ENCODE measurements at regions not wholly inside any gene's neighbourhood (a gene's known extent, or its start where the extent isn't known, plus 50 kb on each side); places are given as distances from the start of the nearest gene placed in this dataset.
"Not testable (repeated sequence)": the region's sequence is repeated elsewhere in the genome, so short reads cannot be mapped to it uniquely, and the experiment has no call there.

GRCh38 chr3:17820704-17821103 is 78.3 kb upstream of the TBC1D5 start:
- DNase-seq: peak; percentile 18

- no peak for DNase-seq
Measured at GRCh38 chr3:17820275-17820674, 77.8 kb upstream of the TBC1D5 start.

GRCh38 chr3:17817973-17818372 is 75.5 kb upstream of the TBC1D5 start:
- DNase-seq: not testable (repeated sequence)

- no peak for DNase-seq
Measured at GRCh38 chr3:17817545-17817944, 75.1 kb upstream of the TBC1D5 start.

GRCh38 chr3:17816839-17817238 is 74.4 kb upstream of the TBC1D5 start:
- not testable (repeated sequence) for DNase-seq

GRCh38 chr3:17812328-17812727 is 69.9 kb upstream of the TBC1D5 start:
- DNase-seq: not testable (repeated sequence)

GRCh38 chr3:17811646-17812045 is 69.2 kb upstream of the TBC1D5 start:
- peak; percentile 47 for DNase-seq

- DNase-seq: peak; percentile 67
Measured at GRCh38 chr3:17810759-17811158, 68.3 kb upstream of the TBC1D5 start.

GRCh38 chr3:17808994-17809393 is 66.6 kb upstream of the TBC1D5 start:
- DNase-seq: peak; percentile 58

GRCh38 chr3:17806876-17807275 is 64.4 kb upstream of the TBC1D5 start:
- no peak for DNase-seq

GRCh38 chr3:17806201-17806600 is 63.8 kb upstream of the TBC1D5 start:
- no peak for DNase-seq

GRCh38 chr3:17805461-17805940 is 63.1 kb upstream of the TBC1D5 start:
- DNase-seq: no peak

- DNase-seq: no peak
Measured at GRCh38 chr3:17802950-17803349, 60.5 kb upstream of the TBC1D5 start.

GRCh38 chr3:17801131-17801530 is 58.7 kb upstream of the TBC1D5 start:
- DNase-seq: no peak

- peak; percentile 57 for DNase-seq
Measured at GRCh38 chr3:17800232-17800631, 57.8 kb upstream of the TBC1D5 start.

- no peak for DNase-seq
Measured at GRCh38 chr3:17799312-17799711, 56.9 kb upstream of the TBC1D5 start.

GRCh38 chr3:17798000-17798399 is 55.6 kb upstream of the TBC1D5 start:
- no peak for DNase-seq

- DNase-seq: no peak
Measured at GRCh38 chr3:17795711-17796110, 53.3 kb upstream of the TBC1D5 start.

GRCh38 chr3:17795280-17795679 is 52.8 kb upstream of the TBC1D5 start:
- DNase-seq: no peak

- DNase-seq: no peak
Measured at GRCh38 chr3:17793542-17794195, 51.2 kb upstream of the TBC1D5 start.

Measured in EL (cell line).